Endothelial cell of umbilical vein (primary cell): ENCODE measurements at regions not wholly inside any gene's neighbourhood (a gene's known extent, or its start where the extent isn't known, plus 50 kb on each side); places are given as distances from the start of the nearest gene placed in this dataset.

Source experiments
- BruUV-seq: library from RNA; stranded (reverse); fragments of 400-500 nt; replicated peaks from 2 replicates; lab custom pipeline; 2021; lab: Mats Ljungman, UMichigan
- CTCF ChIA-PET: fragments of 300-600, 350-600 bp; sonication (Branson Sonifier 250); formaldehyde crosslinking; loops from one replicate; lab custom pipeline; 2021; ENCODE audit warnings: antibody characterized with exemption, inconsistent platforms; lab: Charles Lee
- POLR2A ChIA-PET: fragments of 300-600, 350-600 bp; sonication (Branson Sonifier 250); formaldehyde crosslinking; loops from one replicate; lab custom pipeline; 2021; ENCODE audit warnings: antibody characterized with exemption, inconsistent platforms; lab: Charles Lee
- DNase-seq: peaks from one replicate; pipeline ENCODE4 v3.0.0-alpha.2; 2011; ENCODE audit warnings: low read depth, low spot score
- FAIRE-seq: peaks from 2 replicates; lab custom pipeline; 2011; peaks lifted over from hg19 to GRCh38; lab: Jason Lieb, UNC
- H2AFZ ChIP-seq: 2 replicates; pipeline ENCODE4 v1.6.0; 2012; ENCODE audit warnings: low read depth, low read length, control low read depth, inconsistent platforms
- H3K27ac ChIP-seq: 2 replicates; pipeline ENCODE4 v1.5.1; 2011; ENCODE audit warnings: low read depth, mild to moderate bottlenecking, control low read depth, low read length, moderate library complexity; ENCODE audit not compliant: insufficient read depth
- H3K27me3 ChIP-seq, 2 experiments: 2 replicates each; pipeline versions ENCODE4 v1.6.0 to v1.6.1; 2011; ENCODE audit warnings: low read length in 2 of 2, mixed read lengths in 1 of 2; ENCODE audit not compliant: control insufficient read depth in 2 of 2, insufficient read depth in 2 of 2
- H3K36me3 ChIP-seq, 2 experiments: 2 replicates in 1 of 2; 3 replicates in 1 of 2; pipeline ENCODE4 v1.5.1; 2011; ENCODE audit warnings: low read length in 2 of 2, mild to moderate bottlenecking in 1 of 2, moderate library complexity in 1 of 2; ENCODE audit not compliant: control insufficient read depth in 2 of 2, insufficient read depth in 2 of 2; ENCODE audit errors: extremely low read depth in 1 of 2
- H3K4me1 ChIP-seq: 3 replicates; pipeline ENCODE4 v1.5.1; 2011; ENCODE audit warnings: mild to moderate bottlenecking, low read length; ENCODE audit not compliant: control insufficient read depth, insufficient read depth; ENCODE audit errors: extremely low read depth
- H3K4me2 ChIP-seq: 2 replicates; pipeline ENCODE4 v1.6.1; 2011; ENCODE audit warnings: low read length, control low read depth, mixed read lengths; ENCODE audit not compliant: insufficient read depth
- H3K4me3 ChIP-seq, 3 experiments: fragments of 200-600 bp in 1 of 3; sonication (generic), shearing (Covaris generic) in 1 of 3; replicated peaks in 1 of 3; 2 replicates each; pipeline ENCODE4 v1.5.1; 2011 to 2016; ENCODE audit warnings: control low read depth in 3 of 3, low read length in 3 of 3, mild to moderate bottlenecking in 2 of 3, inconsistent platforms in 1 of 3, low read depth in 1 of 3, moderate library complexity in 1 of 3; ENCODE audit not compliant: insufficient read depth in 1 of 3
- H3K79me2 ChIP-seq: 2 replicates; pipeline ENCODE4 v1.6.0; 2012; ENCODE audit warnings: low read length, inconsistent platforms; ENCODE audit not compliant: control insufficient read depth, insufficient read depth
- H3K9ac ChIP-seq: replicated peaks from 2 replicates; pipeline ENCODE3; 2011; ENCODE audit warnings: low read length, control low read depth; ENCODE audit not compliant: insufficient read depth; ENCODE audit errors: extremely low read depth
- H3K9me1 ChIP-seq: replicated peaks from 3 replicates; pipeline ENCODE4 v1.6.0; 2011; ENCODE audit warnings: mild to moderate bottlenecking, low read length; ENCODE audit not compliant: control insufficient read depth, insufficient read depth; ENCODE audit errors: extremely low read depth
- H3K9me3 ChIP-seq: replicated peaks from 2 replicates; pipeline ENCODE4 v1.5.1; 2012; ENCODE audit warnings: low read length, inconsistent platforms; ENCODE audit not compliant: control insufficient read depth, insufficient read depth
- H4K20me1 ChIP-seq: replicated peaks from 2 replicates; pipeline ENCODE3; 2011; ENCODE audit warnings: mild to moderate bottlenecking, low read length; ENCODE audit not compliant: control insufficient read depth, insufficient read depth; ENCODE audit errors: extremely low read depth
- EZH2 ChIP-seq: IDR thresholded peaks from 2 replicates; pipeline ENCODE4 v1.6.1; 2012; ENCODE audit warnings: borderline replicate concordance, low read depth, mild to moderate bottlenecking, moderate library complexity, low read length, inconsistent platforms; ENCODE audit not compliant: severe bottlenecking
- GATA2 ChIP-seq: IDR thresholded peaks from 2 replicates; pipeline ENCODE4 v1.7.0; 2011; ENCODE audit warnings: low read depth, mild to moderate bottlenecking, moderate library complexity, mixed read lengths, low read length; ENCODE audit not compliant: insufficient read length, insufficient read depth
- MYC ChIP-seq: IDR thresholded peaks from one replicate; pipeline ENCODE4 v1.6.1; 2011; ENCODE audit warnings: mild to moderate bottlenecking, low read depth, low read length
- POLR2A ChIP-seq: IDR thresholded peaks from 2 replicates; pipeline ENCODE4 v1.6.1; 2012; ENCODE audit warnings: low read depth, mild to moderate bottlenecking, control low read depth, low read length
- POLR2AphosphoS5 ChIP-seq: IDR thresholded peaks from 2 replicates; pipeline ENCODE4 v1.6.1; 2012; ENCODE audit warnings: low read depth, mild to moderate bottlenecking, control low read depth, low read length, moderate library complexity; ENCODE audit not compliant: insufficient read depth
- dilution Hi-C: fragments of 300-500 bp; cut with MboI; formaldehyde crosslinking; loops from one replicate; pipeline ENCODE4 v1.15.0; 2019; ENCODE audit warnings: low sequenced_read_pairs; ENCODE audit not compliant: extremely low pct_ligation_motif_present
- intact Hi-C: fragments of 100-400 bp; cut with micrococcal nuclease; formaldehyde crosslinking; loops from one replicate; pipeline ENCODE4 v1.10.0; 2022

DNA sequence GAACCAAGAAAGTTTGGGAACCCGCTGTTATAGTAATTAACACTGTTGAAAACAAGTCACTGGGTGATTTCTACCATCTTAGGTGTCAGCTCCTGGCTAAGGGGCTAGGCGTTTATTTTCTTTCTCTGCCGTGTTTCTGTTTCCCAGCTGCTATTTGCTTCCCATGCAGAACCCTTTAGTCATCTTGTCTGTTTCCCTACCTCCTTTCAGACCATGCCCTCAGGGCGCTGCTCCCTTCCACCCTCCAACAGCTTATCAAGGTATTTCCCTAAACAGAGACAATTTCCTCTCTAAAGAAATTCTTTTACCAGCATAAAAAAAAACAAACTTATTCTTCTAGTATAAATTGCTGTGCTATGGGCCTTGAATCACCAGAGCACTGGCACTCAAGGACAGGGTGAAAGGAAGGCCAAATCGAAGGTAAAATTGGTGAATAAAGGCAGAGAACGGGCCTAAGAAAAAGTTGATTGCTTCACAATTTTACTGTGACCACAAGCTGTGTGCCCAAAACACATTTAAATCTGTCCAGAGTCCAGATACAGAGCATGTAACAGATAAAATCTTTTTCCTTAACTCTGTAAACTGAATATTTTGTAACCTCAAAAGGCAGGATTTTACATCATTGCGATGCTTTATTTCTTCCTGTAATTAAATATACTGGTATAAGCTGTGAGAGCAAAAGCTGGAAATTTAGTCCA lies 319.2 kb downstream of the ZNF621 start:
- Histone ChIP-seq H3K36me3 (no peaks in the 10 kb centered on the region), H3K9me1 (no peaks in the 10 kb centered on the region), H3K4me3 (no peak overlapping the region), H3K4me2 (peak overlapping the region; percentile 13), H3K27me3 (peaks cover 0 to 4% of the 10 kb centered on the region in 2 experiments), H3K9ac (peak overlapping the region; percentile 17), H3K9me3 (no peaks in the 10 kb centered on the region), H3K79me2 (no peaks in the 10 kb centered on the region), H3K4me1 (no peaks in the 10 kb centered on the region), H2AFZ (no peak overlapping the region), H3K27ac (no peak overlapping the region), H4K20me1 (no peaks in the 10 kb centered on the region)
- dilution Hi-C loops, result no loop called here
- no peak for FAIRE-seq
- no TSS peak for BruUV-seq
- intact Hi-C loops, result no loop called here
- ChIA-PET CTCF (interaction anchor here (0.6 to 1.4 kb wide), 4 partner anchors 11 to 216 kb away, joined by 3 to 4 read pairs (median 3); no protein-coding TSS in a partner anchor), POLR2A (no interaction called here)
- DNase-seq, result peak; percentile 87
- TF ChIP-seq POLR2A (no peak), MYC (no peak), GATA2 (no peak), POLR2AphosphoS5 (no peak)

- intact Hi-C loops, result no loop called here
- no peak overlapping the region for H3K4me3 ChIP-seq
- no peak overlapping the region for H2AFZ ChIP-seq
- no peak for FAIRE-seq
- no peaks in the 10 kb centered on the region for H3K9me1 ChIP-seq
- no peak overlapping the region for H3K27ac ChIP-seq
- TF ChIP-seq MYC, result no peak
- TF ChIP-seq EZH2, result no peak
- no peak for TF ChIP-seq POLR2A
- TF ChIP-seq POLR2AphosphoS5, result no peak
- no peaks in the 10 kb centered on the region for H3K36me3 ChIP-seq
- POLR2A ChIA-PET, result no interaction called here
- no peaks in the 10 kb centered on the region for H4K20me1 ChIP-seq
- peaks cover 0 to 4% of the 10 kb centered on the region in 2 experiments for H3K27me3 ChIP-seq
- dilution Hi-C loops, result no loop called here
- H3K4me2 ChIP-seq, result no peak overlapping the region
- H3K9me3 ChIP-seq, result no peaks in the 10 kb centered on the region
- no peak overlapping the region for H3K9ac ChIP-seq
- H3K79me2 ChIP-seq, result no peaks in the 10 kb centered on the region
- no peaks in the 10 kb centered on the region for H3K4me1 ChIP-seq
- DNase-seq, result no peak
- no TSS peak for BruUV-seq
- CTCF ChIA-PET, result no interaction called here
Observed at GRCh38 chr3:40844896-40845295, 320.1 kb downstream of the ZNF621 start.
